Colonic mucosa (tissue), 4 donors: ENCODE measurements at regions not wholly inside any gene's neighbourhood (a gene's known extent, or its start where the extent isn't known, plus 50 kb on each side); places are given as distances from the start of the nearest gene placed in this dataset.

Experiments used
- DNase-seq: peaks from one replicate; pipeline ENCODE4 v3.0.0-alpha.2; 2020
- H3K27ac ChIP-seq: fragments of 200-600 bp; one replicate; pipeline ENCODE4 v1.8.0; 2021
- H3K27me3 ChIP-seq: fragments of 200-600 bp; one replicate; pipeline ENCODE4 v1.8.0; 2021
- H3K36me3 ChIP-seq: fragments of 200-600 bp; one replicate; pipeline ENCODE4 v1.8.0; 2021
- H3K4me1 ChIP-seq: fragments of 200-600 bp; one replicate; pipeline ENCODE4 v1.8.0; 2021; ENCODE audit warnings: mild to moderate bottlenecking
- H3K4me3 ChIP-seq: fragments of 200-600 bp; one replicate; pipeline ENCODE4 v1.8.0; 2021
- H3K9ac ChIP-seq, 2 donors: one replicate each; pipeline ENCODE4 v1.7.0; 2013; ENCODE audit warnings: control low read depth in 2 of 2, low read depth in 2 of 2, low read length in 2 of 2
- H3K9me3 ChIP-seq: fragments of 200-600 bp; one replicate; pipeline ENCODE4 v1.8.0; 2021
- CTCF ChIP-seq: fragments of 200-600 bp; IDR thresholded peaks from one replicate; pipeline ENCODE4 v1.8.0; 2022; ENCODE audit warnings: antibody characterized with exemption, mild to moderate bottlenecking
- intact Hi-C: fragments of 100-400 bp; cut with DNase I; formaldehyde crosslinking; loops from one replicate; pipeline ENCODE4 v1.14.1; 2022
- donor health status: healthy.
- donor health status: DM: no; HTN: no; CAD: no.
- donor health status: DM: no; HTN: no; CAD: no.

- no peak overlapping the region for H3K27ac ChIP-seq
- no peak for DNase-seq
- no peak for TF ChIP-seq CTCF
- H3K36me3 ChIP-seq = no peaks in the 10 kb centered on the region
- no peak overlapping the region for H3K9ac ChIP-seq
- intact Hi-C loops = no loop called here
- H3K4me1 ChIP-seq = no peaks in the 10 kb centered on the region
- H3K27me3 ChIP-seq = no peaks in the 10 kb centered on the region
- no peak overlapping the region for H3K4me3 ChIP-seq
- no peaks in the 10 kb centered on the region for H3K9me3 ChIP-seq
Measured at GRCh38 chr3:1540686-1541085, 447.9 kb downstream of the CNTN6 start.

GRCh38 chr3:1551741-1552140 lies 458.9 kb downstream of the CNTN6 start:
- TF ChIP-seq CTCF = no peak
- intact Hi-C loops = no loop called here
- Histone ChIP-seq H3K27me3 (no peaks in the 10 kb centered on the region), H3K27ac (no peak overlapping the region), H3K4me1 (no peaks in the 10 kb centered on the region), H3K9ac (no peak overlapping the region), H3K9me3 (no peaks in the 10 kb centered on the region), H3K4me3 (no peak overlapping the region), H3K36me3 (no peaks in the 10 kb centered on the region)
- DNase-seq = no peak

- no peaks in the 10 kb centered on the region for H3K27me3 ChIP-seq
- H3K4me1 ChIP-seq = no peaks in the 10 kb centered on the region
- no peak for TF ChIP-seq CTCF
- intact Hi-C loops = no loop called here
- no peak overlapping the region for H3K27ac ChIP-seq
- H3K4me3 ChIP-seq = no peak overlapping the region
- no peaks in the 10 kb centered on the region for H3K36me3 ChIP-seq
- no peak overlapping the region for H3K9ac ChIP-seq
- peak; percentile 35 for DNase-seq
- H3K9me3 ChIP-seq = no peaks in the 10 kb centered on the region
Measured at GRCh38 chr3:1552831-1553230, 460.0 kb downstream of the CNTN6 start.

GRCh38 chr3:1561427-1561826 lies 468.6 kb downstream of the CNTN6 start:
- no peaks in the 10 kb centered on the region for H3K36me3 ChIP-seq
- H3K27ac ChIP-seq = no peak overlapping the region
- H3K27me3 ChIP-seq = no peaks in the 10 kb centered on the region
- no peak for TF ChIP-seq CTCF
- DNase-seq = no peak
- no peaks in the 10 kb centered on the region for H3K4me1 ChIP-seq
- H3K4me3 ChIP-seq = no peak overlapping the region
- intact Hi-C loops = no loop called here
- H3K9ac ChIP-seq = no peak overlapping the region
- H3K9me3 ChIP-seq = no peaks in the 10 kb centered on the region

GRCh38 chr3:1571736-1572135 lies 478.9 kb downstream of the CNTN6 start:
- Histone ChIP-seq H3K4me3 (no peak overlapping the region), H3K9ac (no peak overlapping the region), H3K4me1 (no peaks in the 10 kb centered on the region), H3K9me3 (no peaks in the 10 kb centered on the region), H3K36me3 (no peaks in the 10 kb centered on the region), H3K27me3 (no peaks in the 10 kb centered on the region), H3K27ac (no peak overlapping the region)
- no peak for DNase-seq
- TF ChIP-seq CTCF = no peak
- intact Hi-C loops = no loop called here

- DNase-seq = peak; percentile 58
- TF ChIP-seq CTCF = no peak
- H3K4me3 ChIP-seq = no peak overlapping the region
- no peak overlapping the region for H3K9ac ChIP-seq
- no peaks in the 10 kb centered on the region for H3K9me3 ChIP-seq
- H3K27me3 ChIP-seq = no peaks in the 10 kb centered on the region
- no peaks in the 10 kb centered on the region for H3K36me3 ChIP-seq
- intact Hi-C loops = no loop called here
- no peak overlapping the region for H3K27ac ChIP-seq
- H3K4me1 ChIP-seq = no peaks in the 10 kb centered on the region
Measured at GRCh38 chr3:1576047-1576446, 483.2 kb downstream of the CNTN6 start.
